IPS-NIHi11 (cell line): ENCODE measurements at regions not wholly inside any gene's neighbourhood (a gene's known extent, or its start where the extent isn't known, plus 50 kb on each side); places are given as distances from the start of the nearest gene placed in this dataset.
A peak's percentile ranks its signal among the peaks of the same experiment; 100 is the strongest.

Experiments
- DNase-seq: peaks from one replicate; pipeline ENCODE4 v3.0.0; 2012; ENCODE audit warnings: mixed read lengths, low spot score

DNA sequence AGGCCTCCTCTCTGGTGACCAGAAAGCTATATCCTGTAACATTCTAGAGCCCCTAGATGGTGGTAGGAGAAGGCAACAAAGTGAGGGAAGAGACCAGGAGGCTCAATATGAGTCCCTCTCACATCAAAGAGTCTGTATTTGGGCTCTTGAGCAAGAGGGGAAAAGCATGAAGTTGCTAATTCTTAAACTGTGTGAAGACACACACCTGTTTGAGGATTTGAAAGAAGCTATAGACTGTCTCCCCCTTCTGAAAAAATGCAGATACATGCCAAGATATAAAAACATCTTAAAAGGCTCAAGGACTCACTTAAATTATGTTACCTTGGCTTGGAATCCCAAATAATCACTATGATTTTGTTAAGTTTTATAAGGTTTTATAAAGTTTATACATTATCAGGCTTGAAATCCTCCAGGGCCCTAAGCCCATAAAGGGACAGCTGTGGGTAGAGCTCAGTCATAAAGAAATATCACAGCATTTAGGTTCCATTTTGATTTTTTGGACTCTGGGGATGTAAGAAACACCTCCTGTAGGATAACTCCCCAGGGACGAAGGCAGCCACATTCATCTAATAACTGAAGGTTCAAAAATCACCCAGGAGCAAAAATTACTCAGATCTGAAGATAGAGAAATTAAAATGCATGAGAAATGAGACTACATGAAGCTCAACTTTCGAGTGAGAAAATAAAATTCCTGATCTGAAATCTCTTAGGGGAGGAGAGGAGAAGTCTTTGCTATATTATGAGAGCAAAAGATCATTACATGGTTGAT lies 136.1 kb upstream of the LGALSL start:
- no peak for DNase-seq

DNA sequence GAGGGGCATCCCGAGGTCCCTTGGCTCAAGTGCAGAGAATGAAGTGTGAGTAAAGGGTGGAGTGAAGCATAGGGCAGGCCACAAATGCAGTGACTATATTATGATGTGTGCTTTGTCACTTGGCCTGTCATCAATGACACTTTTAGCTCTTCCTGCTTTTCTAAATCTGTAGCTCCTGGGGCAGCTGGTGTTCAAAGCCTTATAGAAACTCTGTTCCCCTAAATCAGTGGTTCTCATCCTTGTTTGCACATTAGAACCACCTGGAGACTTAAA lies 135.6 kb upstream of the LGALSL start:
- DNase-seq, result no peak

DNA sequence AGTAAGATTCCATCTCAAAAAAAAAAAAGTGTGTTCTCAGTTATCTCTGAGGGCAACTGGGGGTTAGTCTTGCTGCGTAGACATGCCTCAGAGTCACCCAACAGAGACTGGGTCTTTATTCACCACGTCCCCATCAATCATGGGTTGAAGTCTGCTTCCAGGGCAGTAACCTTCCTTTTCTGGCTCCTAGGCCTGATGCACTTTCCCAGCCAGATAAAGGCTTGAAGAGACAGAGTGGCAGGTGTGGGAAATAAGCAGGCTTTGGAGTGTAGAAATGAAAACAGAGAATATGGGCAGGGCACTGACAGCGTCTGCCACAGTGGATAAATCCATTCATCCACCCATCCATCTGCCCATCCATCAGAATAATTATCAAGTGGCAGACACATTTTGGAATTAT lies 134.1 kb upstream of the LGALSL start:
- no peak for DNase-seq

DNA sequence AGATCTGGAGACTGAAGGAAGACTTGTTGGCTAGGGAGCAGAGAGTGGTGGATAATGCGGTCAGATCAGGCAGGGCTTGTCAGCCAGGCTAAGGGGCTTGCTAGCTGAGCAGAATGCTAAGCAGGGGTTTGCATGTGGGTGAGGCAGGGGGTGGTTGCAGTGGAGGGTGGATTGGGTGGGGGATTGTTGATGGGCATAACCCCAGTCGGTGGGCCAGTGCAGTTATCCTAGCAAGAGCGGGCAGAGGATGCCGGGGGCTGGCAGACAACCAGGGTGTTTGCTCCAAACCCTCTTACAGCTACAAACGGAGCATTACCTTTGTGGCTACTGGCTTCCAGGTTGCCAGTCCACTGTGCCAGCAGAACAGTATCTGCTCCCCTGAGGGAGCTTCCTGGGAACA lies 131.5 kb upstream of the LGALSL start:
- no peak for DNase-seq

DNA sequence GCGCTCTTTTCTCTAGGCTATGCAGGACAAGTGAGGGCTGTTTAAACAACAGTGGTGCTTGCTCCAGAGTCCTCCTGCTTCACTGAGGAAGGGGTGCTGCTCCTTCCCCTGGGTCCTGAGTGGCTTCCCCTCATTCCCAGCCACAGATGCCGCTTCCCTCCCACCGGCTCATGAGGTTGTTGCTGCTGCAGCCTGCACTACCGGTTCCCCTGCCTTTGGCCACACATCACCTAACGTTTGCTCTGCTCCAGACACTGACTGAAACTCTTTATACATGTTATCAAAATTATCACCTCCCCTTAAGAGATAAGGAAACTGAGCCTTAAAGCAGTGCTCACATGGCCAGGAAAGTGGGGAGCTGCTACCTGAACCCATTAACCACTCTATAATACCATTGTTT lies 130.8 kb upstream of the LGALSL start:
- no peak for DNase-seq

DNA sequence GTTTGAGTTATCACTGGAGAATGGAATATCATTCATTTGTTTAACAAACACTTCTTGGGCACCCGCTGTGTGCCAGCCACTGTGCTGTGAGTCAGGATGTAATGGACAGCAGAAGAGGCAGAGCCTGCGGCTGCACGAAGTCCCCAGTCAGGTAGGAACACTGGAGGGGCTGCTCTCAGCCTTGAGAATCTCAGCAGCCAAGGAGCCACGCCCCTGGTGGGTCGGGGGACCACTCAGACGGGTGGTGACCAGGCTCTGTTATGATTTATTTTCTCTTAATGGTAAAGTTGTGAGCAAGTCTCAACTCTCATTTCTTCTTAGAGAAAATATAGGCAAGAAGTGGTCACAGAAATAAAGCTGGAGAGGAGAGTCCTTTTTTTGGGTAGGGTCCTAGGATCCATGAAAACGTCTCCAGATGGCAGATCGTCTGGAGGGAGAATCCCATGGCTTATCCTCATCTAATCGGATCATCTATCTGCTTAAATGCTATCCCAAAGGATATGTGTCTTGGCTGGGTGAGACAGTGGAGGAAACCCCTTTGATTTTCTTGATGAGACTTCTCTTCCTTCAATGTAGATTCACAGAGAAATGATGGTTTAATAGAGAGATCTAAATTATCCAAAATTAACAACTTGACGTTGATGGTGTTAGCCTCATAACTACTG lies 129.1 kb upstream of the LGALSL start:
- DNase-seq, result no peak

DNA sequence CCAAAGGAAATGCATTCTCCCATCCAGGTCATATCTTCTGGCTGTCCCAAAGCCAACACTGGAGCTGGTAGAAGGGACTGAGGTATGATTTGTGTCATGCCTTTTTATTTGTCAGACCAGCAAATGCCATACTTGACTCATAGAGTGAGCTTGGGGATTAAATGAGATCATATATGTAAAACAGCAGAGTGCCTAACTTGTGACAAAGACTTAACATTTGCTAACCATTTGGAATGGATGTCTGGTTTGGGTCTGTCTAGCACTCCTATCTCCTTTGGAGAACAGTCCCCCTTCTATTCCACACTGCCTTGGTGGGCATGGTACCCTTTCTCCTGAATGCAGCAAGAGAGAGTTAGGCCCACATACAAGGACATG lies 128.5 kb upstream of the LGALSL start:
- DNase-seq, result no peak

DNA sequence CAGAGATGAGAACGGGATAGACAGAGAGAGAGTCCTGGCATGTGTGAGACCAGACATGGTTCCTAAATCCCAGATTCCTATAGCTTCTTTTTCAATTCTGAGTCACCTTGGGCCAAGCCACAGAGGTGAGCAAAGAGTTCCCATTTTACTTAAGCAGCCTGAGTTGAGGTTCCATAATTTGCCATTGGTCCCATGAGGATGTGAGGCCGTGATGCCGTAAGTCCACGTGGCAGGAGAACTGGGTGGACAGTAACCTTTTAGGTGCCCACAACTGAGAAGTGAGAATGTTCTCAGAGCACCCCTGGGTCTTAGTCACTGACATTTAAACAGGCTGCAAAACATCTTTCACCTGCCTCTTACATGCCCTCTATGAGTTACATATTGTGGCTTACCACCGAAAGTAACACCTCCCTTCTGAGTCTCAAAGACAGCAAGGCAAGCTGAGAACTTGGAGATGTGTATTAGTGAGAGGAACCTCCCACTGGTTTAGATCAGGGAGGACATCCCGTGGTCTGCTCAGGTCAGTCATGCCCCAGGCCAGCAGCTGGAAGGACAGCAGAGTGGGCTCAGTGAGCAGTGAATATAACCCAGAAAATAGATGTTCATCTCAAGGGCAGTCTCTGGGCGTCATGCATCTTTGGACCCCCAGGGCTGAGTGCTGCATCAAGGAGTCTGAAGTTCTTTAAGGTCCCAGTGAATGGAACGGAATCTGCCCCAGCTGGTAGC lies 127.9 kb upstream of the LGALSL start:
- DNase-seq, result no peak

DNA sequence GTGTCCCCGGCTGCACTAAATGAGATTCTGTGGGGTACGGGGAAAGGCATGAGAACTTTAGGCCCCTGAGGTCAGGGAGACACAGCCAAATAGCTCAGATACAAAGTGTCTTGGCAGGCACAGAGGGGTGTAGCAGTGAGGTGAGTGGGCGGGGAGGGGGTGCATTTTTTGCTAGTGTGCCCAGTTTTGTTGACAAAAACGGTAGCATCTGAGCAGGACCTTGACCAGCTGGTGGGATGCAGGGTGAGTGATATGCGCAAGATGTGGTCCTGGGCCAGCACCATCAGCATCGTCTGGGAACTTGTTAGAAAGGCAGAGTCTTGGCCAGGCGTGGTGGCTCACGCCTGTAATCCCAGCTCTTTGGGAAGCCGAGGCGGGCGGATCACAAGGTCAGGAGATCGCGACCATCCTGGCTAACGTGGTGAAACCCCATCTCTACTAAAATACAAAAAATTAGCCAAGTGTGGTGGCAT lies 127.3 kb upstream of the LGALSL start:
- DNase-seq, result no peak

DNA sequence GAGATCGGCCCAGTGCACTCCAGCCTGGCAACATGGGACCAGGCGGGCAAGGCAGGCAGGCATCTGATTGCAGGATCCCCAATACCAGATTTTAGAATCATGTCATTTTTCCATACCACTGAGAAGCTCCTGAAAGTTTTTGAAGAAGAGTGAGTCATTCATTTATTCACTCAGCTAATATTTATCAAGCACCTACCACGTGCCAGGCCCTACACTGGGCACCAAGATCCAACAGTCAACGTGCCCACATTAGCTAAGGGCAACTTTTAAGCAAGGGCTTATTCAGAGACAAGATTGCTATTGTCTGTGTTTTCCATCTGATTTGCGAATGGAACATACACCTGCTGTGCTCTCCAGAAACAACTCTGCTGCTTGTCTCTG lies 126.8 kb upstream of the LGALSL start:
- DNase-seq, result no peak

DNA sequence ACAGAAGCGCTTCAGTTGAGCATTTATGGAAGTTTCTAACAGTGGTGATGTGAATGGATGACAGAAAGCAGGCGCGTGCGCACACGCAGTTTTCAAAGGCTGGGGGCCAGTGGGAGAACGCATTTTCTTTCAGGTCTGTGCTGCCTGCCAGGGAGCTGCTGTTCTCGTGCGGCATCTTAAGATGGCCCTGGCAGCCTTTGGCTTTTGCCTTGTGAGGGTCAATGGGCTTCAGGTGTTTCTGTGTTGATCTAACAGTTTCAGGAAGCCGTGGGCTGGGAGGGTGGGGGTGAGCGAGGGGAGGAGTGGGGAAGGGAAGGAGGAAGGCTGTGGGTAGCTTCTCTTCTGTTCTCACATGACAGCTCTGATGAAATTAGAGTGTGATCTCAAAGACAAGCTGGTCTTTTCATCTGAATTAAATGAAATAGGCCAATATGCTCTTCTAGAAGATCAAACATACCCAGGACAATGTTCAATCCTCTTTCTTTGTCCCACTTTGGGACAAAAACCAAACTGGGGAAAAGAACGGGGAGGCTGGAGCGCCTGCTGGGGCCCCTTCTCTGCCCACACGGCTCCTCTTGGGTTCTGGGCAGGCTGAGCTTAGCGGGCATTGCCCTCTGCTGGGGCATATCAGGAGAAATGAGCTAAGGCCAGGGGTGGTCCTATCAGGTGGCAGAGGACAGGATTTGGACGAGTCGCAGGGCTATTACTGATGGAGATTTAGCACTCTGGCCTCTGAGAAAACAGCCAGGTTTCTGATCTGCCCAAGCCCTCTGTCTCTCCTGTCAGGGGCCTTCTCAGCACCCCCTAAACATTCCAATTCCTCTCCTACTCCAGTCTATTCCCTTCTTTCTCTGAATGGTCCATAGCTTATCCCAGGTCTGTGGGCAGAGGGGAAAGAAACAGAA lies 126.2 kb upstream of the LGALSL start:
- DNase-seq, result peak; percentile 35

DNA sequence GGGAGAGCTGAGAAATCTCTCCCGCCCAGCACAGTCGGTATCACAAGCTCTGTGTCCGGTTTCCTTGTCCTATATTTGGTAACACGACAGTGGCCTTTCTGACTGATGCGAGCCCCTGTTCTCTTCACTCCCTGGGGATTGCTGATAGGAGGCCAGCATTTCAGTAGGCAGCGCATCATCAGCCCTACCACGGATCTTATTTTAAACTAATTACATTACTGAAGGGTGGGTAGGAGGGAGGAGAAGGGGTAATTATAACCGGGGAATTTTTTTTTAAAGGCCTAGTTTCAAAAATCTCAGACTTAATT lies 125.6 kb upstream of the LGALSL start:
- no peak for DNase-seq

DNA sequence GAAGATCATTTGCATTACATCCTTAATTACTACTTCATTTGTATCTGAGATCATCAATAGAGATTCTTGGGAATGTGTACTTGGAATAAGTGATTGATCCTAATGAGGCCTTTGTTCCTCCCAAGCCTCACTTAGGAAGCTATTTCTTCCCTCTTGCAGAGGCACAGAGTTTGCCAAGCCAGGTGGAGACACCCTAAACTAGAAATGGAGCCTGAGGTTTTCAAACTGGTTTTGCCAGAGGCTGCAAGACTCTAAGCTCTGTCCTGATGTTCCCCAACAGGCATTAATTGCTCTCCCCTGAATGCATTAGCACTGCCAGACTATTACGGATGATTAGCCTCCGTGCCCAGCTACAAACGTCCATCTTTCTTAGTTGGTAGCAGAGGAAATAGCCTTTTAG lies 125.2 kb upstream of the LGALSL start:
- DNase-seq, result no peak

DNA sequence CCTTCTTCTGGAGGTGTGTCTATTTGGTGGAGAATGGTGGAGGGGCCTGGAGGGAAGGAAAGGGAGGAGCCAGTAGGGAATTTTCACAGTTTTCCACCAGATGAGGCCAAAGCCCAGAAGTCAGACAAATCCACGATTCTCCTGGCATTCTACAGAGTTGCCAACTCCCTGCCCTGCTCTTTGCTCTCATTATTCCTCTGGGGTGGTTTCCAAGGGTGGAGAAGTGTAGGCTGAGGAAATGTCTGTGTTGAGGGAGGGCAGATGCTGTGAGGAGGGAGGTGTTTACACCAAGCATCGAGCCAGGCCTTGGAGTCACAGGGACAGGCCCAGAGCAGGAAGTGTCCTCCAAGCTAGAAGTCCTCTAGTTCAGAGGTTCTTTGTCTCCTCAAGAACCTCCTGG lies 124.1 kb upstream of the LGALSL start:
- DNase-seq, result no peak

DNA sequence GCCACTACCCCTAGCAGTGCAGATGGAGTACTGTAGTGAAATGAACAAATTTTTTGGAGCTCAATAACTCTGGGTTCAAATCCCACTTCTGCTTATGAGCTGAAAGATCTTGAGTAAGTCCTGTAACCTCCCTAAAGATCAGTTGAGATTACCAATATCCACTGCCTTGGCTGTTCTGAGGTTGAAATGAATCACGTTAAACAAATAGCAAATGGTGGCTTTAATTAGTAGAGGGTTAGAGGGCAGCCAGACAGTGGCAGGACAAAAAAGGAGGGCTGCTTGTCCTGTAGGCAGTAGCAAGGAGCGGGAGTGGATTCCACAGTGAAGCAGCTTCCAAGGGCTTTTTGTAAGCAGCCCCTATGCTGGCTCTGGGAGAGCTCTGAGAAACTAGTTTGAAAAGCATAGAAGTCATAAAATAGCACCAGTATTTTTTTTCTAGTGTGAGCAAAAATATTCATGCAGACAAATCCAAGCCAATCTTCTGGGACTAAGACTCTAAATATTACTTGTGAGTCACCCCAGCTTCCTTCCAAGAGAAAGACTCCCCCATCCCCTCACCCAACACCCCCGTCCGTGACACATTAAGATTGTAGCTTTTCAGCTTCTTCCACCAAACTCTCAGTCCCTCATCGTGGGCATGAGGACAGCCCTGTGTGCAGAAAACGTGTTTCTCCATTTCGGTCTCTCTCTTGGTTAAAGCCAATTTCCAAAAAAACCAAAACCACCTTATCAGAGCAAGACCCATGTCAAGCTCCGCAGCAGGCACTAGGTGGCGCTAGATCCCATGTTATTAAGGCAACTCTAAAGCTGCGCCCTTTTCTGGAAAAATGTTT lies 123.5 kb upstream of the LGALSL start:
- peak; percentile 70 for DNase-seq

DNA sequence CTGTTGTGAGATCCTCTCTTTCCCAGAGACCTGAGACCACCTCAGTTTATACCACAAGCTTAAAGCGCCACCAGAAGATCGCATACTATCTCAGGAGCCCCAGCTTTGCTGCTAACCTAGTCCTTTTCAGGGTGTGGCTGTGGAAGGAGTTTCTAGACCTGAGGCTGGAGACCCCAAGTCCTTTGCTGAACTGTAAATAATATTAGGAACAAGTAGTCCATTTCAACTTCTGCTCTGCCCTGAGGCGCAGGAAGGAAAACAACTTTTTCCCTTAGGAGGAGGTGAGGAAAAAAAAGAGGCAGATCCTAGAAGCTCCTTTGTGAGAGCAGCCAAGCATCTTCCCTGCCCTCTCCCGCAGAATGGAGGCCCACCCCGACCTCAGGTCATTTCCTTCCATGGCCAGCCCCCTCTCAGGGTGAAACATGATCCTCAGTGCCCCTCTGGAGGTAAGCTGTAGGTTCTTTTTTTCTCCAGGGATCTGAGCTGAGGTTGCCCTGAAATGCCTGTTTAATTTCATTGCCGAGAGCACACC lies 122.8 kb upstream of the LGALSL start:
- peak; percentile 52 for DNase-seq

DNA sequence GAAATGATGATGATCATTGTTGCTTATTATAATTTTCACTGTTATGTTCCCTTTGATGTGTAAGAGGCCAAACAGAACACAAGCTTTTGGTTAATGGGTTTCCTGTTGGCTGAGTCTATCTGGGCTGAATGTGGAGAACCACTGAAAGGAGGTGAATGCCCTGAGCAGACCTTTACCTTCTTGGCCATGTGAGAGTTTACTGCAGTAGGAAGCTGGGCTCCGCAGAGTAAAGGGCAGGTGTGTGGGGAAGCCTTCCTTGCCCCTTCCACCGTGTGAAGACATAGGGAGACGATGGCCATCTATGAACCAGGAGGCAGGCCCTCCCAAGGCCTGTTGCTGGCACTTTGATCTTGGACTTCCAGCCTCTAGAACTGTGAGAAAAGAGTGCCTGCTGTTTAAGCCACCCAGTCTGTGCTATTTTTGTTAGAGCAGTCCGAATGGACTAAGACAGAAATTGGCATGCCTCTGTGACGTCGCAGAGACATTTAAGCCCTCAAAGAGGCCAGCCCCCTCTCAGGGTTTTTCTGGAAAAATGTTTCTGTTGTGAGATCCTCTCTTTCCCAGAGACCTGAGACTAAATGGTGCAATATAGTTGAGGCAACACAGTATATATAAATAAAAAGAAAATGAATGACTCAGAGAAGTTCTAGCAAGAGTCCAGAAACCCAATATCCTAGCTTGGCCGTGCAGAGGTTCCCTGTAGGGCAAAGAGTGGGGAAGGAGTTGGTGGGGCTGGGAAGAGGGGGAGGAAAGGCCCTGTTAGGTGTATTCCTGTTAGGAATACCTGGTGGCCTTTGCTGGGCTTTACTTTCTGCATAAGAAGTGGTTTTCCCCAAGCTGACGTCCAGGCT lies 121.9 kb upstream of the LGALSL start:
- no peak for DNase-seq

DNA sequence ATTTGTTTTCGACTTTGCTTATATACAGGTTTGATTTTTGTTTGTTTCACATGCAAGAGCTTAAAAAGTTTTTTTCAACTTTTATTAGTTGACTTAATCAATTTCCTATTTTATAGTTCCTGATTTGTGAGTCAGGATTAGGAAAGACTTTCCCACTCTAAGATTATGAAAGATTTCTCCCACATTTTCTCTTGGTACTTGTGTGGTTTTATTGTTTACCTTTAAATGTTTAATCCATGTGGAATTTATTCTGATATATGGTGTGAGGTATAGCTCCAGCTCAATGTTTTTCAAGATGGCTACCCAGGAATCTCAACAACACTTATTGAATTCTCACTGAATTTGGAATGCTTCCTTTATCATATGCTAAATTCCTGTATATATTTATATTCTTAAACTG lies 117.8 kb upstream of the LGALSL start:
- DNase-seq, result no peak

DNA sequence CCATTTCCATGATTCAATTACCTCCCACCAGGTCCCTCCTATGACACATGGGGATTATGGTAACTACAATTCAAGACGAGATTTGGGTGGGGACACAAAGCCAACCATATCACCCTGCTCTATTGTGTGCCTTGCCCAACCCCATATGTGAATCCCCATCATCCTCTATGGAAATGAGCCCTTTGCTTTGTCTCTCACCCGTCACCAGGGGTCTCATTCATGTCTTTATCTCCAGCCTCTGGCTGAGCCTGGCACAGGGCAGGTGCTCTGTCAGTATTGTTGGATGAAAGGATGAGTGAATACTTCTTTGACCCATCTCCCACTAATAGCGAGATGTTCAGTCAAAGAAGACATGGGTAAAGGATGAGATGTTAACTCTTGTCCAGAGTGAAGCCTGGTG lies 116.6 kb upstream of the LGALSL start:
- DNase-seq, result no peak

DNA sequence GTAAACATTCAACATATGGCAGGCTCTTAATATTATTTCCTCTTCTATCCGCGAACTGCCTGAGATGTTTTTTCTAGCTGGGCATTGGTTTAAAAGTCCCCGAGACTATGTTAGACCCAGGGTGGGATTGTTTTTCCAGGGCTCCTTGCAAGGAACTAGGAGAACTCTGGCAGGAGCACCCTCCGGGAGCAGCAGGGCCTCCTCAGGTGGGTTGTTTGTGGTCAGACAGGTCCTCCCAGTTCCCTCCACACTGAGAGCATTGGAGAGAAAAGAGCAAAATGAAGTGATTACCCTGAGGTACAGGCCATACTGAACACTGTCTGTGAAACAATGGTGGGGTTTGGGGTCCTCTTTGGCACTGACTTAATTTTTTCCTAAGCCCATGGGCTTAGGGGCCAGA lies 115.9 kb upstream of the LGALSL start:
- DNase-seq, result no peak
